Osteoblast (primary cell): ENCODE measurements at regions not wholly inside any gene's neighbourhood (a gene's known extent, or its start where the extent isn't known, plus 50 kb on each side); places are given as distances from the start of the nearest gene placed in this dataset.

Source experiments
- DNase-seq: peaks from one replicate; pipeline ENCODE4 v3.0.0; 2011; ENCODE audit warnings: low spot score, mixed read lengths; ENCODE audit not compliant: insufficient read length; ENCODE audit errors: missing footprints
- H2AFZ ChIP-seq: 2 replicates; pipeline ENCODE4 v1.6.0; 2011; ENCODE audit warnings: mild to moderate bottlenecking, low read length
- H3K27ac ChIP-seq: 2 replicates; pipeline ENCODE4 v1.5.1; 2011; ENCODE audit warnings: mild to moderate bottlenecking, low read depth, low read length, moderate library complexity
- H3K27me3 ChIP-seq: 2 replicates; pipeline ENCODE4 v1.6.0; 2012; ENCODE audit warnings: mild to moderate bottlenecking, control low read depth, inconsistent platforms, low read length, moderate library complexity; ENCODE audit not compliant: insufficient read depth
- H3K36me3 ChIP-seq: 2 replicates; pipeline ENCODE4 v1.5.1; 2011; ENCODE audit warnings: mild to moderate bottlenecking, low read length, control low read depth, moderate library complexity; ENCODE audit not compliant: insufficient read depth
- H3K4me1 ChIP-seq: 2 replicates; pipeline ENCODE4 v1.5.1; 2011; ENCODE audit warnings: mild to moderate bottlenecking, low read length, control low read depth, moderate library complexity; ENCODE audit not compliant: insufficient read depth
- H3K4me2 ChIP-seq: 2 replicates; pipeline ENCODE4 v1.6.0; 2011; ENCODE audit warnings: mild to moderate bottlenecking, low read length; ENCODE audit not compliant: insufficient read depth
- H3K4me3 ChIP-seq: fragments of 200-600 bp; sonication (generic); 3 replicates; pipeline ENCODE4 v1.5.1; 2012; ENCODE audit warnings: mild to moderate bottlenecking, low read length, inconsistent platforms; ENCODE audit not compliant: insufficient read depth
- H3K79me2 ChIP-seq: 2 replicates; pipeline ENCODE4 v1.6.0; 2012; ENCODE audit warnings: mild to moderate bottlenecking, low read length, control low read depth, inconsistent platforms; ENCODE audit not compliant: insufficient read depth
- H3K9me3 ChIP-seq: 2 replicates; pipeline ENCODE4 v1.5.1; 2011; ENCODE audit warnings: low read depth, low read length, control low read depth
- H4K20me1 ChIP-seq: 2 replicates; pipeline ENCODE4 v1.6.0; 2012; ENCODE audit warnings: mild to moderate bottlenecking, low read length, control low read depth; ENCODE audit not compliant: insufficient read depth
- TF ChIP-seq, protein P1 (sequence below): IDR thresholded peaks from 2 replicates; pipeline ENCODE4 v1.5.1; 2011; ENCODE audit warnings: mild to moderate bottlenecking, low read depth, low read length, moderate library complexity; ENCODE audit errors: extremely low read depth

DNA sequence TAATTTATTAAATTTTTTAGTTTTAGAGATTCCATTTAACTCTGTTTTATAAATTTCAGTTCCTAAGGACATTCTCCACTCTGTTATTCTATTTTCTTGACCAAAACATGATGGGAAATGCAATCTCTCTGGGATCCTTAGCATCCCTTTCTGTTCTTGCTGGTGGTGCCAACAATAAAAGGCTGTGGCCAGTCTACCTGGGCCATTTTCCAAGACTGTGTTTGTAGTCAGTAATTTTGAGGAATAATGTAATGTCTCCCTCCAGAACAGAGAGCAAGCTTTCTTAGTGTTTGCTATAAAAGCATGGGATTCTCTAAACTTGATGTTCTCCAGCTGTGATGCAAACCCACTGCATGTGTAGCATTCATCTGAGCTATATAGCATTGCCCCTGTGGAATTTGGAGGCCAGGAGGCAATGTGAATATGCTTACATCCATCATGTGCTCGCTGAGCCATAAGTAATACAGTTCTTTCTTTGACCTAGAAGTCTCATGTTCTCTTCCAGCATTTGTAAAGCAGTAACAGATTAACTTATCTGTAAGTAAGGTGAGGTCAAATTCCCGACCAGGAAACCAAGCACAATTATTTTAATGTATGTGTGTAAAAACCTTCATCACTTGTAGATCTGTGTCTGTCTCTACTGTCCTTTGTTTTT lies 211.5 kb upstream of the TAS2R1 start:
- TF ChIP-seq, protein P1, sequence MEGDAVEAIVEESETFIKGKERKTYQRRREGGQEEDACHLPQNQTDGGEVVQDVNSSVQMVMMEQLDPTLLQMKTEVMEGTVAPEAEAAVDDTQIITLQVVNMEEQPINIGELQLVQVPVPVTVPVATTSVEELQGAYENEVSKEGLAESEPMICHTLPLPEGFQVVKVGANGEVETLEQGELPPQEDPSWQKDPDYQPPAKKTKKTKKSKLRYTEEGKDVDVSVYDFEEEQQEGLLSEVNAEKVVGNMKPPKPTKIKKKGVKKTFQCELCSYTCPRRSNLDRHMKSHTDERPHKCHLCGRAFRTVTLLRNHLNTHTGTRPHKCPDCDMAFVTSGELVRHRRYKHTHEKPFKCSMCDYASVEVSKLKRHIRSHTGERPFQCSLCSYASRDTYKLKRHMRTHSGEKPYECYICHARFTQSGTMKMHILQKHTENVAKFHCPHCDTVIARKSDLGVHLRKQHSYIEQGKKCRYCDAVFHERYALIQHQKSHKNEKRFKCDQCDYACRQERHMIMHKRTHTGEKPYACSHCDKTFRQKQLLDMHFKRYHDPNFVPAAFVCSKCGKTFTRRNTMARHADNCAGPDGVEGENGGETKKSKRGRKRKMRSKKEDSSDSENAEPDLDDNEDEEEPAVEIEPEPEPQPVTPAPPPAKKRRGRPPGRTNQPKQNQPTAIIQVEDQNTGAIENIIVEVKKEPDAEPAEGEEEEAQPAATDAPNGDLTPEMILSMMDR = no peak
- DNase-seq = peak; percentile 58

DNA sequence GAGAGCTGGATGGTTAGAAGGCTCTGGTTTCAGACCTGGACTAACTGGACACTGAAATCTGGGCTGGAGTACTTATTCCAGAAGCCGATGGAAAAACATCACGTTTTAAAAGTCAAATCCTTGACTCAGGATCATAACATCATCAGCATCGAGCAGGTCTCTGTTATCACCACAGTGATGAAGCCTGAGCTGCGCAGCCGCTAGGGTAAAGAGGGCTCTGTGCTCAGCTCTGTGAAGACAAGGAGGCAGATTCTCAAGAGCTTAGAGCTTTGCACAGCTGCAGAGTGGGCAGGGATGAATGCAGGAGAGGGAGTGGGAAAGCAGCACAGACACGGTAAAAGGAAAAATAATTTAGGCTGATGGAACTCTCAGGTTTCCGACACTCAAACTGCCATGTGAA lies 208.8 kb upstream of the TAS2R1 start:
- Histone ChIP-seq H3K4me1 (no peaks in the 10 kb centered on the region), H3K4me3 (no peak overlapping the region), H4K20me1 (no peaks in the 10 kb centered on the region), H2AFZ (no peak overlapping the region), H3K27ac (no peak overlapping the region), H3K9me3 (peaks cover 2% of the 10 kb centered on the region), H3K27me3 (peaks cover 19% of the 10 kb centered on the region), H3K36me3 (no peaks in the 10 kb centered on the region), H3K79me2 (no peaks in the 10 kb centered on the region), H3K4me2 (no peak overlapping the region)
- no peak for DNase-seq
- TF ChIP-seq, protein P1 = no peak

More for the DNA sequence above, 211.5 kb upstream of the TAS2R1 start:
- Histone ChIP-seq H3K4me3 (no peak overlapping the region), H3K79me2 (no peaks in the 10 kb centered on the region), H3K27me3 (peaks cover 19% of the 10 kb centered on the region), H3K36me3 (no peaks in the 10 kb centered on the region), H3K4me2 (no peak overlapping the region), H3K9me3 (peaks cover 2% of the 10 kb centered on the region), H3K27ac (no peak overlapping the region), H4K20me1 (no peaks in the 10 kb centered on the region), H2AFZ (no peak overlapping the region), H3K4me1 (no peaks in the 10 kb centered on the region)

DNA sequence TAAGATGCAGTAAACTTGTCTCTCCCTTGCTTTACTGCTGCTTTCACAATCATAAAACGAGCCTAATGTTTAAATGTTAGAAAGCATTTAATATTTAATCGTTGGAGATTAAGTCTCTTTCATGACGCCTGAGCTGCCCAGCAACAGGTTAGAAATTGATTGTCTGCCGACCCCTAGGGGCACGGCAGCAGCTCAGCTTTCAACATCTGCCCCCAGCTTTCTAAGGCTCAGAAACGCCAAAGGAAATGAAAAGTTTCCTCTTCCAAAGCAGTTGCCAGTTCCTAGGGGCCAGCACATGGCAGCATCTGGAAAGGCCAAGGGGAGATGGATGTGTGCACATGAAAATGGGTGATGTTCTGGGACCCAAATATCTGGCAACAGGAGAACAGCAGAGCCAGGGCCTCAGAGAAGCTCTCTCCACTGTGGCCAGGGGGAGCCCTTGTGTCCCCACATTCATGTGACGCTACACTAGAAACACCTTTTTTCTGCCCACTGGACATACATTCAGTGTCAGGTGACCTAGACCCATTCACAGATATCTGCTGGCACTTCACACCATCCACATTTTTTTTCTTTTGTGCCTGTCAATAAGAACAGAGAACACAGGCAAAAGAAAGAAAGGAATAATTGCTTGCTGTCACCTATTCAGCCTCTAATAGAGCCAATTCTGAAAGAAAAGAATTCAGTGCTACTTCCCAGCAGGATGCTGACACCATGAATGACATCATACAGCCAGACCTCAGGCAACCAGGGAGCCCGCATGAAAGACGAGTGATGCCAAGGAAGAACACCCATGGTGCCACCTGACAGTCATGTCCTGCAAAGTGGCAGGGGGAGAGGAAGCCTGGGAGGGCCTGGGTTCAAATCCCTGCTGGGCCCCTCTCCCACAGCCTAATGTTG lies 205.0 kb upstream of the TAS2R1 start:
- Histone ChIP-seq H3K4me1 (no peaks in the 10 kb centered on the region), H3K79me2 (no peaks in the 10 kb centered on the region), H3K9me3 (no peaks in the 10 kb centered on the region), H3K4me3 (no peak overlapping the region), H3K27me3 (peaks cover 19% of the 10 kb centered on the region), H2AFZ (no peak overlapping the region), H3K27ac (no peak overlapping the region), H3K36me3 (no peaks in the 10 kb centered on the region), H3K4me2 (no peak overlapping the region), H4K20me1 (no peaks in the 10 kb centered on the region)
- DNase-seq = no peak
- TF ChIP-seq, protein P1 = no peak

DNA sequence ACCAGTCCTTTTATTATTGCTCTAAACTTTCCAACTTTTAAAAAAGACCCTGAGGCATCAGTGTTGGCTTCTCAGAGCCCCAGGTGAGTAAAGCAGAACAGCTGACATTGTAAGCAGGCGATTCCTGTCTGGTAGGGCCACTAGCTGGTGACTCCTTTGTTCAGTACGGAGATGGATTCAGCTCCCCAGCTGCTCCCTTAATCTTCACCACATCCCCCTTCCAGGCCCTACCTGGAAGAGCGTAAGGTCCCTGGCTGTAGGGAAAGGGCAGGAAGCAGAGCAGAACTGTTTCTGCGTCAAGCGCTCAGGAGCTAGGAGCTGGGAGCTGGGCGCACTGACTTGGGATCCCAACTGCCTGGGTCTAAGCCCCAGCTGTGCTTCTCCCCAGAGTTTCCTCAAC lies 203.7 kb upstream of the TAS2R1 start:
- no peak for DNase-seq
- Histone ChIP-seq H3K4me3 (no peak overlapping the region), H3K27ac (no peak overlapping the region), H3K79me2 (no peaks in the 10 kb centered on the region), H2AFZ (no peak overlapping the region), H3K9me3 (no peaks in the 10 kb centered on the region), H3K4me1 (no peaks in the 10 kb centered on the region), H3K36me3 (no peaks in the 10 kb centered on the region), H4K20me1 (no peaks in the 10 kb centered on the region), H3K27me3 (peaks cover 14% of the 10 kb centered on the region), H3K4me2 (no peak overlapping the region)
- TF ChIP-seq, protein P1 = no peak
